Stimulated activated CD4-positive, alpha-beta T cell treated with anti-CD3 and anti-CD28 coated beads, Interleukin-15, amount 100 ng/mL, for 24 hours (primary cell): ENCODE measurements at regions not wholly inside any gene's neighbourhood (a gene's known extent, or its start where the extent isn't known, plus 50 kb on each side); places are given as distances from the start of the nearest gene placed in this dataset.
A peak's percentile ranks its signal among the peaks of the same experiment; 100 is the strongest.
"Not testable (repeated sequence)": the region's sequence is repeated elsewhere in the genome, so short reads cannot be mapped to it uniquely, and the experiment has no call there.

Experiments
- DNase-seq: peaks from one replicate; pipeline ENCODE4 v3.0.0-alpha.2; 2020

GRCh38 chr10:101280511-101280910 is 51.2 kb upstream of the LBX1 start:
- no peak for DNase-seq

GRCh38 chr10:101280921-101281320 is 51.7 kb upstream of the LBX1 start:
- DNase-seq: not testable (repeated sequence)

- DNase-seq: no peak
Observed at GRCh38 chr10:101282947-101283346, 53.7 kb upstream of the LBX1 start.

GRCh38 chr10:101283762-101284100 is 54.5 kb upstream of the LBX1 start:
- no peak for DNase-seq

GRCh38 chr10:101284101-101284743 is 55.0 kb upstream of the LBX1 start:
- peak; percentile 15 for DNase-seq

- no peak for DNase-seq
Observed at GRCh38 chr10:101284744-101285463, 55.6 kb upstream of the LBX1 start.

GRCh38 chr10:101285519-101286070 is 56.3 kb upstream of the LBX1 start:
- DNase-seq: no peak

- no peak for DNase-seq
Observed at GRCh38 chr10:101286248-101287046, 57.2 kb upstream of the LBX1 start.

- DNase-seq: no peak
Observed at GRCh38 chr10:101287183-101287996, 58.1 kb upstream of the LBX1 start.

- no peak for DNase-seq
Observed at GRCh38 chr10:101287997-101288635, 58.9 kb upstream of the LBX1 start.

- no peak for DNase-seq
Observed at GRCh38 chr10:101289541-101289940, 60.3 kb upstream of the LBX1 start.

- DNase-seq: no peak
Observed at GRCh38 chr10:101290431-101290830, 61.2 kb upstream of the LBX1 start.

- no peak for DNase-seq
Observed at GRCh38 chr10:101290881-101291280, 61.6 kb upstream of the LBX1 start.

- DNase-seq: peak; percentile 71
Observed at GRCh38 chr10:101291331-101292193, 62.3 kb upstream of the LBX1 start.

GRCh38 chr10:101292194-101293006 is 61.6 kb upstream of the BTRC start:
- DNase-seq: peak; percentile 24

- no peak for DNase-seq
Observed at GRCh38 chr10:101293007-101293723, 60.8 kb upstream of the BTRC start.

GRCh38 chr10:101294109-101294508 is 59.9 kb upstream of the BTRC start:
- no peak for DNase-seq

- no peak for DNase-seq
Observed at GRCh38 chr10:101295261-101295660, 58.7 kb upstream of the BTRC start.

GRCh38 chr10:101297901-101298486 is 56.0 kb upstream of the BTRC start:
- peak; percentile 86 for DNase-seq
